HCT116 (cell line): ENCODE measurements at regions not wholly inside any gene's neighbourhood (a gene's known extent, or its start where the extent isn't known, plus 50 kb on each side); places are given as distances from the start of the nearest gene placed in this dataset.
"Not testable (repeated sequence)": the region's sequence is repeated elsewhere in the genome, so short reads cannot be mapped to it uniquely, and the experiment has no call there.

Experiments
- CTCF ChIP-seq, 3 experiments: fragments of 200-600 bp in 1 of 3; sonication (generic) in 1 of 3; IDR thresholded peaks in 2 of 3; conservative IDR thresholded peaks in 1 of 3; 2 replicates each; pipeline ENCODE4 v1.5.1; 2012 to 2017; ENCODE audit warnings: low read depth in 2 of 3, low read length in 2 of 3, antibody characterized with exemption in 1 of 3, borderline replicate concordance in 1 of 3, control low read depth in 1 of 3, mild to moderate bottlenecking in 1 of 3, mixed read lengths in 1 of 3, mixed run types in 1 of 3, moderate library complexity in 1 of 3; ENCODE audit not compliant: insufficient read depth in 1 of 3
- EZH2 ChIP-seq: fragments of 200-600 bp; sonication (generic); IDR thresholded peaks from 2 replicates; pipeline ENCODE4 v1.6.1; 2017; ENCODE audit warnings: antibody characterized with exemption, mixed run types
- POLR2A ChIP-seq: IDR thresholded peaks from 2 replicates; pipeline ENCODE4 v1.7.0; 2011; ENCODE audit warnings: borderline replicate concordance; ENCODE audit not compliant: insufficient read depth, insufficient read length; ENCODE audit errors: extremely low read depth
- RAD21 ChIP-seq: IDR thresholded peaks from 2 replicates; pipeline ENCODE4 v1.6.1; 2012; ENCODE audit warnings: low read depth, mild to moderate bottlenecking
- REST ChIP-seq: IDR thresholded peaks from 2 replicates; pipeline ENCODE4 v1.6.1; 2012; ENCODE audit warnings: low read depth
- SIN3A ChIP-seq: IDR thresholded peaks from 2 replicates; pipeline ENCODE4 v1.6.1; 2012; ENCODE audit warnings: low read depth
- SP1 ChIP-seq: IDR thresholded peaks from 2 replicates; pipeline ENCODE4 v1.6.1; 2012; ENCODE audit warnings: low read depth
- TF ChIP-seq, protein P1 (sequence below): IDR thresholded peaks from 2 replicates; pipeline ENCODE4 v1.6.1; 2012

GRCh38 chr21:7777289-7777688 lies 2744.1 kb upstream of the TPTE start:
- TF ChIP-seq RAD21; EZH2; SP1; CTCF (IDR thresholded peaks at IDR 0.05 in 2 of 3, conservative IDR thresholded peaks at IDR 0.05 in 1 of 3; ENCODE audit: borderline replicate concordance in 1 of 3, insufficient read depth in 1 of 3, low read depth in 2 of 3, low read length in 2 of 3); POLR2A; REST; SIN3A: not testable (repeated sequence)
- TF ChIP-seq, protein P1, sequence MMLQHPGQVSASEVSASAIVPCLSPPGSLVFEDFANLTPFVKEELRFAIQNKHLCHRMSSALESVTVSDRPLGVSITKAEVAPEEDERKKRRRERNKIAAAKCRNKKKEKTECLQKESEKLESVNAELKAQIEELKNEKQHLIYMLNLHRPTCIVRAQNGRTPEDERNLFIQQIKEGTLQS, result not testable (repeated sequence)
